Sigmoid colon (tissue), 6 donors: ENCODE measurements at regions not wholly inside any gene's neighbourhood (a gene's known extent, or its start where the extent isn't known, plus 50 kb on each side); places are given as distances from the start of the nearest gene placed in this dataset.

Experiments
- DNase-seq: peaks from one replicate; pipeline ENCODE4 v3.0.0-alpha.2; 2019
- H3K27ac ChIP-seq, 4 donors: fragments of 200-600 bp; sonication (generic); one replicate each; pipeline ENCODE4 v1.5.1; 2016 to 2019; ENCODE audit warnings: mild to moderate bottlenecking in 1 of 4
- H3K27me3 ChIP-seq, 3 donors: fragments of 200-600 bp; sonication (generic); one replicate each; pipeline ENCODE4 v1.5.1; 2019; ENCODE audit warnings: mild to moderate bottlenecking in 1 of 3
- H3K36me3 ChIP-seq, 4 donors: fragments of 200-600 bp; sonication (generic); one replicate each; pipeline ENCODE4 v1.5.1; 2016 to 2019
- H3K4me1 ChIP-seq, 4 donors: fragments of 200-600 bp; sonication (generic); one replicate each; pipeline ENCODE4 v1.5.1; 2017 to 2019
- H3K4me3 ChIP-seq, 4 donors: fragments of 200-600 bp; sonication (generic); one replicate each; pipeline ENCODE4 v1.5.1; 2017 to 2019; ENCODE audit warnings: mild to moderate bottlenecking in 2 of 4, moderate library complexity in 1 of 4
- H3K9me3 ChIP-seq, 4 donors: fragments of 200-600 bp in 3 of 4; sonication (generic) in 3 of 4; one replicate each; pipeline versions ENCODE4 v1.5.1 to v1.6.1; 2013 to 2019
- EP300 ChIP-seq, 4 donors: sonication (generic); formaldehyde crosslinking; IDR thresholded peaks; one replicate each; pipeline ENCODE4 v1.6.1; 2017; ENCODE audit warnings: antibody characterized with exemption in 4 of 4
- POLR2A ChIP-seq, 2 donors: fragments of 450-650 bp; IDR thresholded peaks; one replicate each; pipeline ENCODE4 v1.6.1; 2016; ENCODE audit warnings: antibody characterized with exemption in 2 of 2, mild to moderate bottlenecking in 2 of 2, moderate library complexity in 2 of 2
- POLR2AphosphoS5 ChIP-seq, 4 donors: sonication (generic); formaldehyde crosslinking; IDR thresholded peaks; one replicate each; pipeline ENCODE4 v1.6.1; 2017; ENCODE audit warnings: antibody characterized with exemption in 4 of 4
- WGBS, 2 donors: extraction: QIAGEN DNeasy Blood & Tissue Kit; methylation state at CpG; one replicate each; pipeline ENCODE4 v1.1.7; 2013; 5-methylcytosine and 5-hydroxymethylcytosine counted together
- intact Hi-C: fragments of 100-400 bp; cut with DNase I; formaldehyde crosslinking; loops from one replicate; pipeline ENCODE4 v1.15.1; 2023
- TF ChIP-seq, protein P1 (sequence below), 4 experiments: fragments of 450-650 bp in 3 of 4; fragments of 200-600 bp in 1 of 4; IDR thresholded peaks; one replicate each; pipeline ENCODE4 v1.5.1; 2016 to 2019; ENCODE audit warnings: antibody characterized with exemption in 4 of 4, mild to moderate bottlenecking in 3 of 4, moderate library complexity in 2 of 4
- donor health status: healthy with polysubstance abuse.
- donor health status: healthy.

DNA sequence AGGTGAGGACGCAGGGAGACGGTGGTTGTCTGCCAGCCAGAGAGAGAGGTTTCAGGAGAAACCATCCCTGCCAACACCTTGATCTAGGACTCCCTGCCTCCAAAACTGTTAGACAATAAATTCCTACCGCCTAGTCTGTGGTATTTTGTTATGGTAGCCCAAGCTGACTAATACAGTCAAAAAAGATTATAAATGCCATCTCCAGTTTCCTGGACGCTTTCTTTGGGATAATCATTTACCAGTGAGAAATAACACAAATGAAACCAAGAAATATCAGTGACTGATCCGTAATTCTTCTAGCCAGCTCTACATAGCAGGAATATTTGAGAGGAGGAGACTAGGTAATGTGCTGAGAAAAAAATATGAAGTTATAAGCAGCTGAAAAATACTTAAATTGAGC is 707.8 kb upstream of the LMCD1 start:
- Histone ChIP-seq H3K27me3 (no peaks in the 10 kb centered on the region), H3K9me3 (no peaks in the 10 kb centered on the region), H3K4me3 (no peak overlapping the region), H3K4me1 (no peaks in the 10 kb centered on the region), H3K27ac (no peak overlapping the region), H3K36me3 (no peaks in the 10 kb centered on the region)
- no peak for DNase-seq
- TF ChIP-seq POLR2AphosphoS5 (IDR thresholded peaks at IDR 0.05), result no peak
- no peak for TF ChIP-seq POLR2A (IDR thresholded peaks at IDR 0.05)
- TF ChIP-seq, protein P1, sequence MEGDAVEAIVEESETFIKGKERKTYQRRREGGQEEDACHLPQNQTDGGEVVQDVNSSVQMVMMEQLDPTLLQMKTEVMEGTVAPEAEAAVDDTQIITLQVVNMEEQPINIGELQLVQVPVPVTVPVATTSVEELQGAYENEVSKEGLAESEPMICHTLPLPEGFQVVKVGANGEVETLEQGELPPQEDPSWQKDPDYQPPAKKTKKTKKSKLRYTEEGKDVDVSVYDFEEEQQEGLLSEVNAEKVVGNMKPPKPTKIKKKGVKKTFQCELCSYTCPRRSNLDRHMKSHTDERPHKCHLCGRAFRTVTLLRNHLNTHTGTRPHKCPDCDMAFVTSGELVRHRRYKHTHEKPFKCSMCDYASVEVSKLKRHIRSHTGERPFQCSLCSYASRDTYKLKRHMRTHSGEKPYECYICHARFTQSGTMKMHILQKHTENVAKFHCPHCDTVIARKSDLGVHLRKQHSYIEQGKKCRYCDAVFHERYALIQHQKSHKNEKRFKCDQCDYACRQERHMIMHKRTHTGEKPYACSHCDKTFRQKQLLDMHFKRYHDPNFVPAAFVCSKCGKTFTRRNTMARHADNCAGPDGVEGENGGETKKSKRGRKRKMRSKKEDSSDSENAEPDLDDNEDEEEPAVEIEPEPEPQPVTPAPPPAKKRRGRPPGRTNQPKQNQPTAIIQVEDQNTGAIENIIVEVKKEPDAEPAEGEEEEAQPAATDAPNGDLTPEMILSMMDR (IDR thresholded peaks at IDR 0.05), result no peak
- no peak for TF ChIP-seq EP300 (IDR thresholded peaks at IDR 0.05)
- WGBS, 2 donors, result 73 to 76% methylated on average over 5 of the region's 5 CpGs
- intact Hi-C loops, result no loop called here

- no peak for DNase-seq
- Histone ChIP-seq H3K4me1 (no peaks in the 10 kb centered on the region), H3K9me3 (no peaks in the 10 kb centered on the region), H3K36me3 (no peaks in the 10 kb centered on the region), H3K27me3 (no peaks in the 10 kb centered on the region), H3K4me3 (no peak overlapping the region), H3K27ac (no peak overlapping the region)
- intact Hi-C loops, result no loop called here
- WGBS, 2 donors, result 60 to 66% methylated on average over 4 of the region's 4 CpGs
- TF ChIP-seq POLR2AphosphoS5 (IDR thresholded peaks at IDR 0.05), result no peak
- no peak for TF ChIP-seq EP300 (IDR thresholded peaks at IDR 0.05)
- TF ChIP-seq, protein P1 (IDR thresholded peaks at IDR 0.05), result no peak
- TF ChIP-seq POLR2A (IDR thresholded peaks at IDR 0.05), result no peak
These were observed 703.3 kb upstream of the LMCD1 start for GRCh38 chr3:7798276-7798675.

DNA sequence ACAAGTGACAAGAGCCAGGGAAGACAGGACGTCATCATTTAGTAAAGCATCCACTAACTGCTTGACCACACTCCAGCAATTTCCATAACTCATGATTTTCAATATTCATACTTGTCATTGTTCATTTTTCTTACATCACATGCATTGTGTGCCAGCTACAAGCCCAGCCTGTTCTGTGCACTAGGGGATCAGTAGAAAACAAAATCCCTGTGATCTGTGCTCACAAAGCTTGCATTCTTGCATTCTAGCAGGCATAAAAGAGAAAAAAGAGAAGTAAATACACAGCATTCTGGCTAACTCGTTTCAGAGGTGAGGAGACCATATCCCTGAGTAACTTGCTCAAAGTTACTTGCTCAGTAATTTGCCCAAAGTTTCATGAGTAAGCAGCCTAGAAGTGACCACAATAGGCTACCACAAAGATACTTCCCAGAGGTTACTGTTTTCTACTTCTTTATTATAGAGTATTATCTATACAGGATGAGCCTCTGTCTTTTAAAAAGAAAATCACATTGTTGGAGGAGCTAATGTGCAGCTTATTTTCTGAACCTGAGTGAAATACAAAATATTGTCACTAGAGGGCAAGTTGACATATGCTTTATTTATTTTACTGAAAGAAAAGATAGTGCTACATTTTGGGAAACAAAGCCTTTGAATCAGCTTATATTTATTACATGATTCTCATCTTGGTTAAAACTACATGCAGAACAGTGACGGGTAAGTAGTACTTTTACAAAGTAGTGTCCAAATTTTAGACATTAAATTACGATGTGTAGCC is 701.4 kb upstream of the LMCD1 start:
- Histone ChIP-seq H3K27ac (no peak overlapping the region), H3K4me1 (no peaks in the 10 kb centered on the region), H3K36me3 (no peaks in the 10 kb centered on the region), H3K9me3 (no peaks in the 10 kb centered on the region), H3K4me3 (no peak overlapping the region), H3K27me3 (no peaks in the 10 kb centered on the region)
- no peak for DNase-seq
- 50 to 67% methylated on average over 4 of the region's 4 CpGs for WGBS, 2 donors
- intact Hi-C loops, result no loop called here
- no peak for TF ChIP-seq POLR2A (IDR thresholded peaks at IDR 0.05)
- TF ChIP-seq EP300 (IDR thresholded peaks at IDR 0.05), result no peak
- TF ChIP-seq, protein P1 (IDR thresholded peaks at IDR 0.05), result no peak
- no peak for TF ChIP-seq POLR2AphosphoS5 (IDR thresholded peaks at IDR 0.05)

DNA sequence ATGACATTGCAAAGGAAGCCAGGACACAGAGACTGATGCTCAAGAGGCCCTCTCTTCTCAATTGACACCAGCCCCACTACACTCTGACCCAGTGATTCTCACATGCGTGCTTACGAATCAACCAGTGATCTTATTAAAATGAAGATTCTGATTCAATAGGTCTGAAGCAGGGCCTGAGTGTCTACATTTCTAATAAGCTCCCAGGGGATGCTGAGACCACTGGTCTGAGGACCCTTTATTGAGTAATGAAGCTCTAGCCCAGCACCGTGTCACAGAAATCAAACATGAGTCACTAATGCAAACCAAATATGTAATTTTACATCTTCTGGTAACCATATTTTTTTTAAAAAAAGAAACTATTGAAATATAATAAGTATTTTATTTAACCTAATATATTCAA is 689.1 kb upstream of the LMCD1 start:
- no peak for TF ChIP-seq POLR2A (IDR thresholded peaks at IDR 0.05)
- no peak for TF ChIP-seq POLR2AphosphoS5 (IDR thresholded peaks at IDR 0.05)
- TF ChIP-seq, protein P1 (IDR thresholded peaks at IDR 0.05), result no peak
- TF ChIP-seq EP300 (IDR thresholded peaks at IDR 0.05), result no peak
- no peak overlapping the region for H3K27ac ChIP-seq
- H3K27me3 ChIP-seq, result no peaks in the 10 kb centered on the region
- intact Hi-C loops, result no loop called here
- no peaks in the 10 kb centered on the region for H3K9me3 ChIP-seq
- no peak overlapping the region for H3K4me3 ChIP-seq
- no peaks in the 10 kb centered on the region for H3K4me1 ChIP-seq
- no peaks in the 10 kb centered on the region for H3K36me3 ChIP-seq
- no peak for DNase-seq
- 92 to 96% methylated on average over 3 of the region's 3 CpGs for WGBS, 2 donors

DNA sequence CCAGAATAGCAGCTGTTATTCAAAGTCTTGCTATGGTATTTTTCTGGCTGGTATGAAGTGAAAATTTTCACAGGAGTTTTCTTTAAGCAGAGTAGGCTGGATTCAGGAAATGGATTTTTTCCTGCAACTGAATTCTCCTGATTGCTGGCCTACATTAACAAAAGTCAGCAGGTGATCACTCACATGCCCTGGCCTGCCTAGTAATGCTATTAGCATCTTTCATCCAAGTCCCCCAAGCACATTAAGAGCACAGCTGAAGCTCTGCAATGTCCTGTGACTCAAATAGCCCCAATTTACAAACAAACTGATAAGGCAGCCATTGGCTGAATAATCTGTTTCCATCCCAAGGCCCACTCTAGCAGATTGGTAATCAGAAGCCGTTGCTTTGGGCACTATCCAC is 688.3 kb upstream of the LMCD1 start:
- Histone ChIP-seq H3K27me3 (no peaks in the 10 kb centered on the region), H3K9me3 (no peaks in the 10 kb centered on the region), H3K36me3 (no peaks in the 10 kb centered on the region), H3K4me1 (no peaks in the 10 kb centered on the region), H3K4me3 (no peak overlapping the region), H3K27ac (no peak overlapping the region)
- DNase-seq, result no peak
- TF ChIP-seq POLR2A (IDR thresholded peaks at IDR 0.05), result no peak
- no peak for TF ChIP-seq POLR2AphosphoS5 (IDR thresholded peaks at IDR 0.05)
- no peak for TF ChIP-seq EP300 (IDR thresholded peaks at IDR 0.05)
- TF ChIP-seq, protein P1 (IDR thresholded peaks at IDR 0.05), result no peak
- WGBS, 2 donors, result 51 to 59% methylated on average over 1 of the region's 1 CpG
- intact Hi-C loops, result no loop called here
